Naive thymus-derived CD4-positive, alpha-beta T cell (primary cell): ENCODE measurements at regions not wholly inside any gene's neighbourhood (a gene's known extent, or its start where the extent isn't known, plus 50 kb on each side); places are given as distances from the start of the nearest gene placed in this dataset.

Experiments used
- ATAC-seq: fragments of 150-1000 bp; cut with Tn5 transposase; 2 replicates; pipeline ENCODE4 v1.10.0; 2021; ENCODE audit warnings: mild to moderate bottlenecking, moderate library complexity
- CTCF ChIA-PET: fragments of 350-600 bp; sonication (Branson Sonifier 250); formaldehyde crosslinking; loops from one replicate; lab custom pipeline; 2021; ENCODE audit warnings: antibody characterized with exemption; lab: Charles Lee
- POLR2A ChIA-PET: fragments of 350-600 bp; sonication (Branson Sonifier 250); formaldehyde crosslinking; loops from one replicate; lab custom pipeline; 2021; ENCODE audit warnings: antibody characterized with exemption, inconsistent platforms; lab: Charles Lee
- DNase-seq, 9 donors: peaks; one replicate each; pipeline versions ENCODE4 v3.0.0 to v3.0.0-alpha.2; 2020 to 2022; ENCODE audit warnings: mixed read lengths in 1 of 9
- H3K27ac ChIP-seq: one replicate; pipeline ENCODE4 v1.7.0; 2013; ENCODE audit warnings: mild to moderate bottlenecking, low read depth, low read length, moderate library complexity
- H3K27me3 ChIP-seq, 2 donors: one replicate each; pipeline ENCODE4 v1.7.0; 2013; ENCODE audit warnings: low read length in 2 of 2, mild to moderate bottlenecking in 2 of 2, moderate library complexity in 2 of 2; ENCODE audit not compliant: control insufficient read depth in 2 of 2, insufficient read depth in 2 of 2
- H3K36me3 ChIP-seq, 3 experiments: 1 replicate in 2 of 3; 2 replicates in 1 of 3; pipeline ENCODE4 v1.7.0; 2013; ENCODE audit warnings: low read length in 3 of 3, mild to moderate bottlenecking in 3 of 3, moderate library complexity in 1 of 3; ENCODE audit not compliant: insufficient read depth in 3 of 3, control insufficient read depth in 2 of 3
- H3K4me1 ChIP-seq, 2 donors: one replicate each; pipeline ENCODE4 v1.7.0; 2013; ENCODE audit warnings: low read length in 2 of 2, mild to moderate bottlenecking in 2 of 2, moderate library complexity in 1 of 2; ENCODE audit not compliant: control insufficient read depth in 2 of 2, insufficient read depth in 2 of 2
- H3K4me3 ChIP-seq: 2 replicates; pipeline ENCODE4 v1.7.0; 2013; ENCODE audit warnings: mild to moderate bottlenecking, low read length
- H3K9me3 ChIP-seq, 3 experiments: 1 replicate in 2 of 3; 2 replicates in 1 of 3; pipeline ENCODE4 v1.7.0; 2013; ENCODE audit warnings: low read length in 3 of 3; ENCODE audit not compliant: control insufficient read depth in 2 of 3
- H3K27ac Mint-ChIP-seq, 9 donors: one replicate each; pipeline ENCODE4 v1.8.0; 2020 to 2022; ENCODE audit warnings: mixed read lengths in 9 of 9, mild to moderate bottlenecking in 8 of 9, moderate library complexity in 5 of 9, inconsistent platforms in 2 of 9
- H3K27me3 Mint-ChIP-seq, 5 donors: one replicate each; pipeline ENCODE4 v1.8.0; 2021 to 2022; ENCODE audit warnings: mixed read lengths in 5 of 5, mild to moderate bottlenecking in 1 of 5
- H3K36me3 Mint-ChIP-seq, 5 donors: one replicate each; pipeline ENCODE4 v1.8.0; 2020 to 2022; ENCODE audit warnings: mixed read lengths in 5 of 5, mild to moderate bottlenecking in 3 of 5, inconsistent platforms in 1 of 5
- H3K4me1 Mint-ChIP-seq, 7 donors: one replicate each; pipeline ENCODE4 v1.8.0; 2020 to 2022; ENCODE audit warnings: mixed read lengths in 7 of 7, mild to moderate bottlenecking in 3 of 7, inconsistent platforms in 1 of 7
- H3K4me3 Mint-ChIP-seq, 10 donors: one replicate each; pipeline ENCODE4 v1.8.0; 2020 to 2022; ENCODE audit warnings: mild to moderate bottlenecking in 10 of 10, mixed read lengths in 10 of 10, moderate library complexity in 6 of 10, inconsistent platforms in 2 of 10
- H3K9me3 Mint-ChIP-seq, 11 donors: one replicate each; pipeline ENCODE4 v1.8.0; 2020 to 2022; ENCODE audit warnings: mixed read lengths in 11 of 11, mild to moderate bottlenecking in 4 of 11, inconsistent platforms in 1 of 11, moderate library complexity in 1 of 11
- intact Hi-C, 2 donors: fragments of 100-400 bp; cut with micrococcal nuclease; formaldehyde crosslinking; loops; one replicate each; pipeline ENCODE4 v1.15.1; 2023

GRCh38 chr3:181336597-181336996, 347.1 kb upstream of the DNAJC19 start:
- peaks cover 0 to 6% (median 0%) of the 10 kb centered on the region in 5 donors for H3K27me3 Mint-ChIP-seq
- H3K9me3 Mint-ChIP-seq, result no peaks in the 10 kb centered on the region
- Histone ChIP-seq H3K4me3 (no peak overlapping the region), H3K36me3 (no peaks in the 10 kb centered on the region), H3K27me3 (no peaks in the 10 kb centered on the region), H3K27ac (no peak overlapping the region), H3K9me3 (no peaks in the 10 kb centered on the region), H3K4me1 (no peaks in the 10 kb centered on the region)
- DNase-seq (no peak), ATAC-seq (no peak)
- intact Hi-C loops, result no loop called here
- H3K4me3 Mint-ChIP-seq, result no peak overlapping the region
- ChIA-PET CTCF (no interaction called here), POLR2A (no interaction called here)
- H3K4me1 Mint-ChIP-seq, result no peaks in the 10 kb centered on the region
- H3K36me3 Mint-ChIP-seq, result no peaks in the 10 kb centered on the region
- no peak overlapping the region for H3K27ac Mint-ChIP-seq

- Mint-ChIP-seq H3K27me3 (peaks cover 0 to 12% (median 0%) of the 10 kb centered on the region in 5 donors), H3K9me3 (no peaks in the 10 kb centered on the region), H3K27ac (no peak overlapping the region), H3K4me1 (no peaks in the 10 kb centered on the region), H3K4me3 (no peak overlapping the region), H3K36me3 (no peaks in the 10 kb centered on the region)
- Histone ChIP-seq H3K9me3 (no peaks in the 10 kb centered on the region), H3K27me3 (no peaks in the 10 kb centered on the region), H3K4me3 (no peak overlapping the region), H3K4me1 (no peaks in the 10 kb centered on the region), H3K36me3 (no peaks in the 10 kb centered on the region), H3K27ac (no peak overlapping the region)
- ATAC-seq (no peak), DNase-seq (no peak)
- CTCF ChIA-PET, result no interaction called here
- intact Hi-C loops, result no loop called here
- POLR2A ChIA-PET, result no interaction called here
These were observed 343.9 kb upstream of the DNAJC19 start for GRCh38 chr3:181333394-181333793.

GRCh38 chr3:181330821-181331563, 341.5 kb upstream of the DNAJC19 start:
- H3K27ac Mint-ChIP-seq, result no peak overlapping the region
- CTCF ChIA-PET, result no interaction called here

GRCh38 chr3:181330257-181330656, 340.7 kb upstream of the DNAJC19 start:
- Histone ChIP-seq H3K4me1 (no peaks in the 10 kb centered on the region), H3K27me3 (no peaks in the 10 kb centered on the region), H3K36me3 (no peaks in the 10 kb centered on the region), H3K4me3 (no peak overlapping the region), H3K27ac (no peak overlapping the region), H3K9me3 (no peaks in the 10 kb centered on the region)
- no peaks in the 10 kb centered on the region for H3K9me3 Mint-ChIP-seq
- H3K36me3 Mint-ChIP-seq, result no peaks in the 10 kb centered on the region
- DNase-seq (no peak), ATAC-seq (no peak)
- ChIA-PET POLR2A (no interaction called here), CTCF (no interaction called here)
- H3K27me3 Mint-ChIP-seq, result peaks cover 0 to 9% (median 0%) of the 10 kb centered on the region in 5 donors
- H3K4me1 Mint-ChIP-seq, result no peaks in the 10 kb centered on the region
- no peak overlapping the region for H3K4me3 Mint-ChIP-seq
- intact Hi-C loops, result no loop called here
- no peak overlapping the region for H3K27ac Mint-ChIP-seq

More at GRCh38 chr3:181330821-181331563, 341.5 kb upstream of the DNAJC19 start:
- H3K27me3 Mint-ChIP-seq, result peaks cover 0 to 12% (median 0%) of the 10 kb centered on the region in 5 donors
- H3K36me3 Mint-ChIP-seq, result no peaks in the 10 kb centered on the region
- Histone ChIP-seq H3K27ac (no peak overlapping the region), H3K9me3 (no peaks in the 10 kb centered on the region), H3K4me1 (no peaks in the 10 kb centered on the region), H3K27me3 (no peaks in the 10 kb centered on the region), H3K36me3 (no peaks in the 10 kb centered on the region), H3K4me3 (no peak overlapping the region)
- no peaks in the 10 kb centered on the region for H3K9me3 Mint-ChIP-seq
- ATAC-seq (no peak), DNase-seq (no peak)
- H3K4me3 Mint-ChIP-seq, result no peak overlapping the region
- intact Hi-C loops, result no loop called here
- POLR2A ChIA-PET, result no interaction called here
- H3K4me1 Mint-ChIP-seq, result no peaks in the 10 kb centered on the region

- Histone ChIP-seq H3K4me1 (no peaks in the 10 kb centered on the region), H3K27me3 (no peaks in the 10 kb centered on the region), H3K9me3 (no peaks in the 10 kb centered on the region), H3K36me3 (no peaks in the 10 kb centered on the region), H3K27ac (no peak overlapping the region), H3K4me3 (no peak overlapping the region)
- Mint-ChIP-seq H3K9me3 (peaks cover 0 to under 1% (median 0%) of the 10 kb centered on the region in 11 donors), H3K36me3 (no peaks in the 10 kb centered on the region), H3K4me1 (no peaks in the 10 kb centered on the region), H3K4me3 (no peak overlapping the region), H3K27me3 (peaks cover 0 to 6% (median 0%) of the 10 kb centered on the region in 5 donors), H3K27ac (no peak overlapping the region)
- ATAC-seq, result no peak
- intact Hi-C loops, result no loop called here
- DNase-seq, result no peak
- ChIA-PET CTCF (interaction anchor here (0.6 to 0.8 kb wide), 2 partner anchors 14 to 801 kb away, joined by 3 read pairs; no protein-coding TSS in a partner anchor), POLR2A (no interaction called here)
These were observed 339.5 kb upstream of the DNAJC19 start for GRCh38 chr3:181329024-181329423.

DNA sequence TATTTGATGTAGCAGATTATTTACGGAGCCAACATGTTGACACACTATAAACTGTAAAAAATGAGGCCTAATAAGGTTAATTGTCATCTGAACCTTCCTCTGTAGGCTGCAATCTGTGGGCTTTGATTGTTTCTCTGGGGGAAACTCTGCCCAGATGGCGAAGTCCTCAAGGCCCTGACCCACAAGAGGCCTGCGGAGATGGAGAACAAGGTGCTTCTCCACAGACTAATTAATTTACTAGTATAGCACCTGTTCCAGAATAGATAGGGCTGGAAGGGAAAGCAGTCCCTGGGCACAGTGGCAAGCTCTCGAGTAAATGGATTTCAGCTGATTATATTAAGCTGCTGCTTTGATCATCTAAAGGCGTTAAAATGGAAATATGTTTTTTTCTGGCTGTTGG, 338.8 kb upstream of the DNAJC19 start:
- Mint-ChIP-seq H3K9me3 (peaks cover 0 to 6% (median 0%) of the 10 kb centered on the region in 11 donors), H3K36me3 (peaks cover 0 to 4% (median 0%) of the 10 kb centered on the region in 5 donors), H3K4me1 (no peaks in the 10 kb centered on the region), H3K27me3 (peaks cover 0 to 10% (median 0%) of the 10 kb centered on the region in 5 donors), H3K27ac (no peak overlapping the region), H3K4me3 (no peak overlapping the region)
- Histone ChIP-seq H3K36me3 (no peaks in the 10 kb centered on the region), H3K4me1 (no peaks in the 10 kb centered on the region), H3K4me3 (no peak overlapping the region), H3K27ac (no peak overlapping the region), H3K27me3 (no peaks in the 10 kb centered on the region), H3K9me3 (no peaks in the 10 kb centered on the region)
- ATAC-seq, result no peak
- no peak for DNase-seq
- POLR2A ChIA-PET, result no interaction called here
- CTCF ChIA-PET, result interaction anchor here (0.8 kb wide), 1 partner anchor 801 kb away, joined by 3 read pairs; no protein-coding TSS in a partner anchor
- intact Hi-C loops, result no loop called here

GRCh38 chr3:181327349-181327748, 337.8 kb upstream of the DNAJC19 start:
- Mint-ChIP-seq H3K27me3 (peaks cover 0 to 10% (median 1%) of the 10 kb centered on the region in 5 donors), H3K4me1 (no peaks in the 10 kb centered on the region), H3K9me3 (peaks cover 0 to 13% (median 8%) of the 10 kb centered on the region in 11 donors), H3K36me3 (peaks cover 0 to 4% (median 0%) of the 10 kb centered on the region in 5 donors), H3K4me3 (no peak overlapping the region), H3K27ac (no peak overlapping the region)
- Histone ChIP-seq H3K27me3 (no peaks in the 10 kb centered on the region), H3K4me1 (no peaks in the 10 kb centered on the region), H3K9me3 (no peaks in the 10 kb centered on the region), H3K36me3 (no peaks in the 10 kb centered on the region), H3K27ac (no peak overlapping the region), H3K4me3 (no peak overlapping the region)
- ATAC-seq (no peak), DNase-seq (no peak)
- POLR2A ChIA-PET, result no interaction called here
- intact Hi-C loops, result no loop called here
- CTCF ChIA-PET, result interaction anchor here (0.8 to 1.5 kb wide), 3 partner anchors 27 to 1385 kb away, joined by 3 to 4 read pairs (median 3); no protein-coding TSS in a partner anchor
